GM21390 (cell line): ENCODE measurements at regions not wholly inside any gene's neighbourhood (a gene's known extent, or its start where the extent isn't known, plus 50 kb on each side); places are given as distances from the start of the nearest gene placed in this dataset.

Experiments
- ATAC-seq: cut with Tn5 transposase; IDR thresholded peaks from one replicate; pipeline ENCODE4 v1.9.1; 2021; ENCODE audit not compliant: unreplicated experiment

GRCh38 chr17:34201225-34201624 lies 53.9 kb upstream of the CCL2 start:
- no peak for ATAC-seq

- no peak for ATAC-seq
Observed at GRCh38 chr17:34201767-34202166, 53.3 kb upstream of the CCL2 start.

- ATAC-seq = no peak
Observed at GRCh38 chr17:34203018-34203638, 52.0 kb upstream of the CCL2 start.

- ATAC-seq = no peak
Observed at GRCh38 chr17:34204402-34204801, 50.7 kb upstream of the CCL2 start.
